ENCODE measurements at regions not wholly inside any gene's neighbourhood (a gene's known extent, or its start where the extent isn't known, plus 50 kb on each side); places are given as distances from the start of the nearest gene placed in this dataset.

DNA sequence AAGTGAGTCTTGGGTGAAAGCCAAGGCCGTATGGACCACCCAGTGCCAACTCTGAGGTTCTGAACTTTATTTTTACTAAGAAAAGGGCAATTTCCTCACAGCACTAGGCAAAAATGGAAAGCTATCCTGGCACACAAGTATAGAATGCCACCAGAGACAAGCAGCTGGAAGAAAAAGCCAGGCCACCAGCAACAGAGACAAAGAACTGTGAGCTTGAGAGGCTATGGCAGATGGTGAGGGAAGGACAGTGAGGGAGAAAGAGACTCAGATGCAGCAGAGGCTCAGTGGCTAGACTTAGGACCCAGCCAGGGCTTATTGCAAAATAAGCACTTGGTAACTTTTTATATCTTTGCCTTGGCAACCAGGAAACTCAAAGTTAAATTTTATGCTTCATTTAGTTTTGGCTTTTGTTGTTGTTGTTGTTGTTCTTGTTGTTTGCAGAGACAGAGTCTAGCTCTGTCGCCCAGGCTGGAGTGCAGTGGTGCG is 78.0 kb upstream of the BZW1 start:
- TF ChIP-seq, protein P1, sequence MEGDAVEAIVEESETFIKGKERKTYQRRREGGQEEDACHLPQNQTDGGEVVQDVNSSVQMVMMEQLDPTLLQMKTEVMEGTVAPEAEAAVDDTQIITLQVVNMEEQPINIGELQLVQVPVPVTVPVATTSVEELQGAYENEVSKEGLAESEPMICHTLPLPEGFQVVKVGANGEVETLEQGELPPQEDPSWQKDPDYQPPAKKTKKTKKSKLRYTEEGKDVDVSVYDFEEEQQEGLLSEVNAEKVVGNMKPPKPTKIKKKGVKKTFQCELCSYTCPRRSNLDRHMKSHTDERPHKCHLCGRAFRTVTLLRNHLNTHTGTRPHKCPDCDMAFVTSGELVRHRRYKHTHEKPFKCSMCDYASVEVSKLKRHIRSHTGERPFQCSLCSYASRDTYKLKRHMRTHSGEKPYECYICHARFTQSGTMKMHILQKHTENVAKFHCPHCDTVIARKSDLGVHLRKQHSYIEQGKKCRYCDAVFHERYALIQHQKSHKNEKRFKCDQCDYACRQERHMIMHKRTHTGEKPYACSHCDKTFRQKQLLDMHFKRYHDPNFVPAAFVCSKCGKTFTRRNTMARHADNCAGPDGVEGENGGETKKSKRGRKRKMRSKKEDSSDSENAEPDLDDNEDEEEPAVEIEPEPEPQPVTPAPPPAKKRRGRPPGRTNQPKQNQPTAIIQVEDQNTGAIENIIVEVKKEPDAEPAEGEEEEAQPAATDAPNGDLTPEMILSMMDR (IDR thresholded peaks at IDR 0.05), result no peak
- no peak for TF ChIP-seq POLR2A (IDR thresholded peaks at IDR 0.05)

Data from uterus (tissue), 2 donors.